Pancreas (tissue), 10 donors: ENCODE measurements at regions not wholly inside any gene's neighbourhood (a gene's known extent, or its start where the extent isn't known, plus 50 kb on each side); places are given as distances from the start of the nearest gene placed in this dataset.

Source experiments
- ATAC-seq, 4 donors: fragments of 200-7000 bp; cut with Tn5 transposase; one replicate each; pipeline versions ENCODE4 v1.8.0 to v1.9.1; 2020; ENCODE audit warnings: mild to moderate bottlenecking in 4 of 4, moderate library complexity in 4 of 4
- DNase-seq, 6 donors: peaks; one replicate each; pipeline ENCODE4 v3.0.0-alpha.2; 2020
- FAIRE-seq: peaks from 2 replicates; lab custom pipeline; 2012; peaks lifted over from hg19 to GRCh38; lab: Jason Lieb, UNC
- H3K27ac ChIP-seq, 4 donors: fragments of 200-600 bp; sonication (generic); 1 replicate in 3 of 4; 2 replicates in 1 of 4; pipeline versions ENCODE4 v1.5.0 to v1.8.0; 2020
- H3K27me3 ChIP-seq, 4 donors: fragments of 200-600 bp; one replicate each; pipeline ENCODE4 v1.8.0; 2021
- H3K36me3 ChIP-seq, 3 donors: fragments of 200-600 bp; sonication (generic) in 1 of 3; one replicate each; pipeline versions ENCODE4 v1.5.0 to v1.8.0; 2020 to 2021
- H3K4me1 ChIP-seq, 3 donors: fragments of 200-600 bp; one replicate each; pipeline ENCODE4 v1.8.0; 2021
- H3K4me3 ChIP-seq, 4 donors: fragments of 200-600 bp; sonication (generic) in 2 of 4; one replicate each; pipeline versions ENCODE4 v1.5.0 to v1.8.0; 2020 to 2021
- H3K9me3 ChIP-seq, 4 donors: fragments of 200-600 bp; one replicate each; pipeline ENCODE4 v1.8.0; 2021
- WGBS, 2 donors: extraction: QIAGEN DNeasy Blood & Tissue Kit; methylation state at CpG; one replicate each; pipeline ENCODE4 v1.1.7; 2013; 5-methylcytosine and 5-hydroxymethylcytosine counted together
- intact Hi-C, 3 donors: fragments of 100-400 bp; cut with DNase I; formaldehyde crosslinking; loops; one replicate each; pipeline versions ENCODE4 v1.11.1 to v1.14.2; 2022
- TF ChIP-seq, protein P1 (sequence below), 4 donors: fragments of 200-600 bp; sonication (generic) in 3 of 4; IDR thresholded peaks; one replicate each; pipeline versions ENCODE4 v1.5.0 to v1.8.0; 2021; ENCODE audit warnings: antibody characterized with exemption in 4 of 4
- donor health status: healthy with polysubstance abuse.
- donor health status: DM: no; HTN: no; CAD: no; lungs with moderate emphysema.
- donor health status: DM: no; HTN: no; CAD: no.
- donor health status: control.
- donor health status: control.
- donor health status: Bipolar disorder and iron deficiency.
- donor health status: DM: yes; HTN: yes; CAD: no.
- donor health status: DM: no; HTN: no; CAD: no.
- donor health status: DM: no; HTN: no; CAD: no.
- donor health status: DM: yes; HTN: yes; CAD: no.

DNA sequence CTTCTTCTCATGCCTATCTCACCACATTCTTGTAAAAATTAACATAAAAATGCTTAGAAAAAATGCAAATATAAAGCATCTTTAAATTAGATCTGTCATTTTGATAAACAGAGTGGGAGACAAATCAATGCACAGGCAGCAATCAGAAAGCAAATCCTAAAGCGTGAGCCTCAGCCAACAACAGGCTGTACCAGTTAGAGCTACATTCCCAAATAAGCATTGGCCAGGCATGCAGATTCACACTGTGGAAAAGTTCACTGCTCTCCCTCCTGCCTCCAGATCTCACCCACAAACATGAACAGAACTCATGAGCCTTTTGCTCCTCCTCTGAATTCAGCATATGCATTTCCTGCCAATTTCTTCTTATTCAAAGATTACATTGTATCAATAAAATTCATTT, 115.2 kb upstream of the FAT3 start:
- H3K27ac ChIP-seq, result no peak overlapping the region
- no peaks in the 10 kb centered on the region for H3K36me3 ChIP-seq
- H3K9me3 ChIP-seq, result peaks cover 0 to 6% (median 0%) of the 10 kb centered on the region in 4 donors
- WGBS, 2 donors, result 31 to 46% methylated on average over 1 of the region's 1 CpG
- TF ChIP-seq, protein P1, sequence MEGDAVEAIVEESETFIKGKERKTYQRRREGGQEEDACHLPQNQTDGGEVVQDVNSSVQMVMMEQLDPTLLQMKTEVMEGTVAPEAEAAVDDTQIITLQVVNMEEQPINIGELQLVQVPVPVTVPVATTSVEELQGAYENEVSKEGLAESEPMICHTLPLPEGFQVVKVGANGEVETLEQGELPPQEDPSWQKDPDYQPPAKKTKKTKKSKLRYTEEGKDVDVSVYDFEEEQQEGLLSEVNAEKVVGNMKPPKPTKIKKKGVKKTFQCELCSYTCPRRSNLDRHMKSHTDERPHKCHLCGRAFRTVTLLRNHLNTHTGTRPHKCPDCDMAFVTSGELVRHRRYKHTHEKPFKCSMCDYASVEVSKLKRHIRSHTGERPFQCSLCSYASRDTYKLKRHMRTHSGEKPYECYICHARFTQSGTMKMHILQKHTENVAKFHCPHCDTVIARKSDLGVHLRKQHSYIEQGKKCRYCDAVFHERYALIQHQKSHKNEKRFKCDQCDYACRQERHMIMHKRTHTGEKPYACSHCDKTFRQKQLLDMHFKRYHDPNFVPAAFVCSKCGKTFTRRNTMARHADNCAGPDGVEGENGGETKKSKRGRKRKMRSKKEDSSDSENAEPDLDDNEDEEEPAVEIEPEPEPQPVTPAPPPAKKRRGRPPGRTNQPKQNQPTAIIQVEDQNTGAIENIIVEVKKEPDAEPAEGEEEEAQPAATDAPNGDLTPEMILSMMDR (IDR thresholded peaks at IDR 0.05), result no peak
- no peak overlapping the region for H3K4me3 ChIP-seq
- no peaks in the 10 kb centered on the region for H3K27me3 ChIP-seq
- ATAC-seq (no peak), DNase-seq (no peak), FAIRE-seq (no peak)
- intact Hi-C loops, result no loop called here
- H3K4me1 ChIP-seq, result no peaks in the 10 kb centered on the region

DNA sequence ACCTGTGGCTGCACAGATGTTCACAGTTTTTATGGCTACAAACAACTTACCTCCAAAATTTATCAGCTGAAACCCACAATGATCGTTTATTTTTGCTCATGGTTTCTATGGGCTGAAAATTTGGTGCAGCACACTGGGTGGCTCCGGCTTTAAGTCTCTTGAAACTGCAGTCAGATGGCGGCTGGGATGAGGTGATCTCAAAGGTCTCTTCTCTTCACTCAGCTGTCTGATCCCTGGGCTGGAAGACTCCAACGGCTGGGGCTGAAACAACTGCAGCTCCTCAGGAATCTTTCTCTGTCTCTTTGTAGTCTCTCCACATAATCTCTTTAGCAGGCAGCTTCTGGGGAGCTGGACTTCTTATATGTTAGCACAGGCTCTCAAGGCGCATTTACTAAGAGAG, 117.3 kb upstream of the FAT3 start:
- ATAC-seq, result no peak
- H3K4me3 ChIP-seq, result no peak overlapping the region
- H3K36me3 ChIP-seq, result no peaks in the 10 kb centered on the region
- WGBS, 2 donors, result 67 to 75% methylated on average over 5 of the region's 5 CpGs
- DNase-seq, result no peak
- H3K4me1 ChIP-seq, result no peaks in the 10 kb centered on the region
- FAIRE-seq, result no peak
- H3K27me3 ChIP-seq, result no peaks in the 10 kb centered on the region
- no peaks in the 10 kb centered on the region for H3K9me3 ChIP-seq
- intact Hi-C loops, result no loop called here
- TF ChIP-seq, protein P1 (IDR thresholded peaks at IDR 0.05), result no peak
- no peak overlapping the region for H3K27ac ChIP-seq

DNA sequence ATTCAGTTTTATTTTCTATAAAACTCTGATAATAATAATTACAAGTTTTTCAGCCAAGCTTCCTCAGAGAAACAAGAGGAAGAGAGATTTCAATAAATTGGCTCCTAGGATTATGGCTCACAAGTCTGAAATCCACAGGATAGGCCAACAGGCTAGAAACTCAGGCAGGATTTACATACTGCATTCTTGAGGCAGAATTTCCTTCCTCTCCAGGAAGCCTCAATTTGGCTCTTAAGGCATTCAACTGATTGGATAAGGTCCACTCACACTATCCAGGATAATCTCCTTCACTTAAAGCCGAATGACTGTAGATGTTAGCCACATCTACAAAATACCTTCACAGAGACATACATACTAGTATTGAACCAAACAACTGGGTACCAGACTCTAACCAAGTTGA, 120.3 kb upstream of the FAT3 start:
- no peak for FAIRE-seq
- Histone ChIP-seq H3K4me1 (no peaks in the 10 kb centered on the region), H3K27ac (no peak overlapping the region), H3K27me3 (no peaks in the 10 kb centered on the region), H3K9me3 (no peaks in the 10 kb centered on the region), H3K36me3 (no peaks in the 10 kb centered on the region), H3K4me3 (no peak overlapping the region)
- 84 to 85% methylated on average over 1 of the region's 1 CpG for WGBS, 2 donors
- DNase-seq, result no peak
- intact Hi-C loops, result no loop called here
- TF ChIP-seq, protein P1 (IDR thresholded peaks at IDR 0.05), result no peak
- ATAC-seq, result no peak

DNA sequence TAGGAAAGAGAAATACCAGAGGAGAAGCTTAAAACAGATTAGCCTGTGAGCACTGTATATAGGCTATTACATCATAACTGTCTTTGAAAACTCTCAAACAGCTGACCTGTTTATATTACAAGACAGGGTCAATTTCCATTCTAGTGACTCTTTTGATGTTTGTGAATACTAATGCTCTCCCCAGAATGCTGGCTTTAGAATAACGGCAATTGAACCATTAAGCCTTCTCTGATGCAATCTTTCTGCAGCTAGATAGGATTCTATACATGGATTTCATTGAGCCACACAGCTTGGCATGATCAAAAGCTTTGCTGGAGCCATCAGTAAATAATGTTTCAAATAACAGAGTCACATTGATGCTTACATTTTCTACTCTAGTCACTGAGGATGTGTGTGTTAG, 122.7 kb upstream of the FAT3 start:
- no peak for ATAC-seq
- FAIRE-seq, result no peak
- no peak for DNase-seq
- intact Hi-C loops, result no loop called here
- Histone ChIP-seq H3K4me1 (no peaks in the 10 kb centered on the region), H3K27me3 (no peaks in the 10 kb centered on the region), H3K9me3 (no peaks in the 10 kb centered on the region), H3K36me3 (no peaks in the 10 kb centered on the region), H3K27ac (no peak overlapping the region), H3K4me3 (no peak overlapping the region)
- TF ChIP-seq, protein P1 (IDR thresholded peaks at IDR 0.05), result no peak
- 68 to 75% methylated on average over 1 of the region's 1 CpG for WGBS, 2 donors

DNA sequence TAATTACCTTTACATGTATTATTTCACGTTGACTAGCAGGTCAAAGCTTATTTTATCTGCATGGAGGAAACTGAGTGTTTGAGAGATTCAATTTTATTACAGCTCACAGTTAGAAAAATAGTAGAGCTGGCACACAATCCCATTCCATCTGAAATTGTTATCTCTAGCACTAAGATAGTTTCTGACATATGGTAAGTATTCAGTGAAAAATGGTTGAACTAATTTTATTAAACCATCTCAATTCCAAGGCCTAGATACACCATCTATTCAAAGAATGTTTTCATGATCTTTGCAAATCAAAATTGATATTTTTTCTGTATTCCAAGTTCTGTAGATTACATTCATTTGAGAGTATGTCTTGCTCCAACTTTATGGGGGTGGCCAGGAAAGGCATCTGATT, 125.4 kb upstream of the FAT3 start:
- no peak overlapping the region for H3K27ac ChIP-seq
- H3K4me3 ChIP-seq, result no peak overlapping the region
- TF ChIP-seq, protein P1 (IDR thresholded peaks at IDR 0.05), result no peak
- H3K36me3 ChIP-seq, result no peaks in the 10 kb centered on the region
- no peaks in the 10 kb centered on the region for H3K27me3 ChIP-seq
- WGBS, 2 donors, result 80% methylated on average over 1 of the region's 1 CpG
- H3K9me3 ChIP-seq, result no peaks in the 10 kb centered on the region
- DNase-seq (no peak), FAIRE-seq (no peak), ATAC-seq (no peak)
- H3K4me1 ChIP-seq, result no peaks in the 10 kb centered on the region
- intact Hi-C loops, result no loop called here
